ENCODE measurements at regions not wholly inside any gene's neighbourhood (a gene's known extent, or its start where the extent isn't known, plus 50 kb on each side); places are given as distances from the start of the nearest gene placed in this dataset.

- Histone ChIP-seq H4K20me1 (ENCODE audit: low read depth, low read length) (no peaks in the 10 kb centered on the region), H3K4me3 (ENCODE audit: insufficient read depth, low read length, poor library complexity, severe bottlenecking) (no peak overlapping the region), H3K27ac (ENCODE audit: low read depth, low read length) (no peak overlapping the region), H3K4me2 (ENCODE audit: low read depth, low read length, poor library complexity, severe bottlenecking) (no peak overlapping the region), H3F3A (ENCODE audit: insufficient read depth) (no peaks in the 10 kb centered on the region), H3K36me3 (ENCODE audit: low read length) (no peaks in the 10 kb centered on the region), H3K27me3 (ENCODE audit: low read length) (no peaks in the 10 kb centered on the region), H3K79me2 (ENCODE audit: insufficient read depth, low read length) (no peaks in the 10 kb centered on the region), H3K9ac (ENCODE audit: low read length) (no peak overlapping the region), H3K9me2 (replicated peaks; ENCODE audit: insufficient read depth, low read length) (no peaks in the 10 kb centered on the region), H3K9me3 (ENCODE audit: insufficient read depth, low read length) (no peaks in the 10 kb centered on the region), H2AFZ (ENCODE audit: low read depth, low read length, severe bottlenecking) (no peak overlapping the region)
- no peak for TF ChIP-seq EZH2phosphoT487 (conservative IDR thresholded peaks at IDR 0.05; ENCODE audit: low read length)
- TF ChIP-seq CTCF (IDR thresholded peaks at IDR 0.05; ENCODE audit: insufficient read depth, low read length, poor library complexity, severe bottlenecking) = no peak
These were observed 490.8 kb downstream of the NPIPA7 start for GRCh38 chr16:16869746-16870145.

GRCh38 chr16:16871196-16871595, 492.3 kb downstream of the NPIPA7 start:
- no peaks in the 10 kb centered on the region for H3K27me3 ChIP-seq (ENCODE audit: low read length)
- H3K4me2 ChIP-seq (ENCODE audit: low read depth, low read length, poor library complexity, severe bottlenecking) = no peak overlapping the region
- no peak overlapping the region for H3K27ac ChIP-seq (ENCODE audit: low read depth, low read length)
- no peak overlapping the region for H3K9ac ChIP-seq (ENCODE audit: low read length)
- H3K9me3 ChIP-seq (ENCODE audit: insufficient read depth, low read length) = no peaks in the 10 kb centered on the region
- H3K4me3 ChIP-seq (ENCODE audit: insufficient read depth, low read length, poor library complexity, severe bottlenecking) = no peak overlapping the region
- no peaks in the 10 kb centered on the region for H3K9me2 ChIP-seq (replicated peaks; ENCODE audit: insufficient read depth, low read length)
- no peak overlapping the region for H2AFZ ChIP-seq (ENCODE audit: low read depth, low read length, severe bottlenecking)
- no peaks in the 10 kb centered on the region for H3K79me2 ChIP-seq (ENCODE audit: insufficient read depth, low read length)
- H4K20me1 ChIP-seq (ENCODE audit: low read depth, low read length) = no peaks in the 10 kb centered on the region
- H3K36me3 ChIP-seq (ENCODE audit: low read length) = no peaks in the 10 kb centered on the region
- TF ChIP-seq CTCF (IDR thresholded peaks at IDR 0.05; ENCODE audit: insufficient read depth, low read length, poor library complexity, severe bottlenecking) = no peak
- TF ChIP-seq EZH2phosphoT487 (conservative IDR thresholded peaks at IDR 0.05; ENCODE audit: low read length) = no peak
- no peaks in the 10 kb centered on the region for H3F3A ChIP-seq (ENCODE audit: insufficient read depth)

- H3K79me2 ChIP-seq (ENCODE audit: insufficient read depth, low read length) = no peaks in the 10 kb centered on the region
- H4K20me1 ChIP-seq (ENCODE audit: low read depth, low read length) = no peaks in the 10 kb centered on the region
- H3F3A ChIP-seq (ENCODE audit: insufficient read depth) = no peaks in the 10 kb centered on the region
- H3K9me2 ChIP-seq (replicated peaks; ENCODE audit: insufficient read depth, low read length) = no peaks in the 10 kb centered on the region
- no peaks in the 10 kb centered on the region for H3K36me3 ChIP-seq (ENCODE audit: low read length)
- H3K4me3 ChIP-seq (ENCODE audit: insufficient read depth, low read length, poor library complexity, severe bottlenecking) = no peak overlapping the region
- TF ChIP-seq CTCF (IDR thresholded peaks at IDR 0.05; ENCODE audit: insufficient read depth, low read length, poor library complexity, severe bottlenecking) = no peak
- TF ChIP-seq EZH2phosphoT487 (conservative IDR thresholded peaks at IDR 0.05; ENCODE audit: low read length) = no peak
- no peak overlapping the region for H3K9ac ChIP-seq (ENCODE audit: low read length)
- H3K27me3 ChIP-seq (ENCODE audit: low read length) = no peaks in the 10 kb centered on the region
- no peak overlapping the region for H3K27ac ChIP-seq (ENCODE audit: low read depth, low read length)
- H2AFZ ChIP-seq (ENCODE audit: low read depth, low read length, severe bottlenecking) = no peak overlapping the region
- H3K9me3 ChIP-seq (ENCODE audit: insufficient read depth, low read length) = no peaks in the 10 kb centered on the region
- no peak overlapping the region for H3K4me2 ChIP-seq (ENCODE audit: low read depth, low read length, poor library complexity, severe bottlenecking)
These were observed 498.1 kb downstream of the NPIPA7 start for GRCh38 chr16:16877061-16877460.

Data from SU-DHL-6 (cell line).